HL-60 (cell line): ENCODE measurements at regions not wholly inside any gene's neighbourhood (a gene's known extent, or its start where the extent isn't known, plus 50 kb on each side); places are given as distances from the start of the nearest gene placed in this dataset.

Experiments
- POLR2AphosphoS5 ChIP-seq: IDR thresholded peaks from 2 replicates; pipeline ENCODE4 v1.6.1; 2012; ENCODE audit warnings: low read depth
- TF ChIP-seq, protein P1 (sequence below): IDR thresholded peaks from one replicate; pipeline ENCODE4 v1.5.1; 2011; ENCODE audit warnings: low read length, control low read depth, inconsistent platforms; ENCODE audit not compliant: insufficient read depth

DNA sequence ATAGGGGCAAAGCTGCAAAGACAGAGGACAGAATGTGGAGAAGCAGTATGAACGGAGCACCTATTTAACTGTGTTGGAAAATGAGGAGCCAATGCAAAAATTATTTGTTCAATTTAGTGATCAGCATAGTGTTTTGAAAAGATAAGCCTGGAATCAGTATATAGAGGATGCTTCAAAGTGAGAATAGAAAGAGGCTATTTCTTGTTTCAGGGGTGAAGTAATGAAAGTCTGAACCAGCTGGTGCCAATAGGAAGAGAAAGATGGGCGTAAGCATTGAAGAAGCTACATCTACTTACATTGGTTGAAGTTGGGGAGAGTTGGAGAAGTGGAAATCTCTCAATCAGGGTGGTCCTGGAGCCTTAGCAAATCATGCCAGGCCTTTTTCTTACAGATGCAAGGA, 77.3 kb upstream of the SLC38A4 start:
- TF ChIP-seq POLR2AphosphoS5: no peak
- TF ChIP-seq, protein P1, sequence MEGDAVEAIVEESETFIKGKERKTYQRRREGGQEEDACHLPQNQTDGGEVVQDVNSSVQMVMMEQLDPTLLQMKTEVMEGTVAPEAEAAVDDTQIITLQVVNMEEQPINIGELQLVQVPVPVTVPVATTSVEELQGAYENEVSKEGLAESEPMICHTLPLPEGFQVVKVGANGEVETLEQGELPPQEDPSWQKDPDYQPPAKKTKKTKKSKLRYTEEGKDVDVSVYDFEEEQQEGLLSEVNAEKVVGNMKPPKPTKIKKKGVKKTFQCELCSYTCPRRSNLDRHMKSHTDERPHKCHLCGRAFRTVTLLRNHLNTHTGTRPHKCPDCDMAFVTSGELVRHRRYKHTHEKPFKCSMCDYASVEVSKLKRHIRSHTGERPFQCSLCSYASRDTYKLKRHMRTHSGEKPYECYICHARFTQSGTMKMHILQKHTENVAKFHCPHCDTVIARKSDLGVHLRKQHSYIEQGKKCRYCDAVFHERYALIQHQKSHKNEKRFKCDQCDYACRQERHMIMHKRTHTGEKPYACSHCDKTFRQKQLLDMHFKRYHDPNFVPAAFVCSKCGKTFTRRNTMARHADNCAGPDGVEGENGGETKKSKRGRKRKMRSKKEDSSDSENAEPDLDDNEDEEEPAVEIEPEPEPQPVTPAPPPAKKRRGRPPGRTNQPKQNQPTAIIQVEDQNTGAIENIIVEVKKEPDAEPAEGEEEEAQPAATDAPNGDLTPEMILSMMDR: no peak
